Stromal cell of bone marrow (primary cell): ENCODE measurements at regions not wholly inside any gene's neighbourhood (a gene's known extent, or its start where the extent isn't known, plus 50 kb on each side); places are given as distances from the start of the nearest gene placed in this dataset.
"Not testable (repeated sequence)": the region's sequence is repeated elsewhere in the genome, so short reads cannot be mapped to it uniquely, and the experiment has no call there.

Source experiments
- DNase-seq: peaks from one replicate; pipeline ENCODE4 v3.0.0-alpha.2; 2012; ENCODE audit warnings: low read depth

GRCh38 chr5:82551192-82551591, 273.0 kb upstream of the RPS23 start:
- peak; percentile 38 for DNase-seq

- peak; percentile 39 for DNase-seq
Measured at GRCh38 chr5:82549263-82549662, 271.1 kb upstream of the RPS23 start.

GRCh38 chr5:82544004-82544403, 265.9 kb upstream of the RPS23 start:
- no peak for DNase-seq

- no peak for DNase-seq
Measured at GRCh38 chr5:82540301-82540700, 262.1 kb upstream of the RPS23 start.

- DNase-seq = no peak
Measured at GRCh38 chr5:82538339-82539034, 260.3 kb upstream of the RPS23 start.

GRCh38 chr5:82537687-82538306, 259.6 kb upstream of the RPS23 start:
- DNase-seq = no peak

- DNase-seq = no peak
Measured at GRCh38 chr5:82534986-82535385, 256.8 kb upstream of the RPS23 start.

- DNase-seq = not testable (repeated sequence)
Measured at GRCh38 chr5:82532075-82532474, 253.9 kb upstream of the RPS23 start.

GRCh38 chr5:82526540-82526939, 248.4 kb upstream of the RPS23 start:
- DNase-seq = no peak

- DNase-seq = no peak
Measured at GRCh38 chr5:82525626-82526025, 247.5 kb upstream of the RPS23 start.

GRCh38 chr5:82523633-82524032, 245.5 kb upstream of the RPS23 start:
- DNase-seq = no peak

GRCh38 chr5:82522897-82523296, 244.7 kb upstream of the RPS23 start:
- DNase-seq = no peak

GRCh38 chr5:82521431-82522051, 243.4 kb upstream of the RPS23 start:
- no peak for DNase-seq

- no peak for DNase-seq
Measured at GRCh38 chr5:82519558-82519957, 241.4 kb upstream of the RPS23 start.

- no peak for DNase-seq
Measured at GRCh38 chr5:82517544-82518075, 239.5 kb upstream of the RPS23 start.

- no peak for DNase-seq
Measured at GRCh38 chr5:82513738-82514137, 235.6 kb upstream of the RPS23 start.

GRCh38 chr5:82512025-82512424, 233.9 kb upstream of the RPS23 start:
- DNase-seq = no peak

- DNase-seq = no peak
Measured at GRCh38 chr5:82511134-82511533, 233.0 kb upstream of the RPS23 start.

GRCh38 chr5:82509762-82510161, 231.6 kb upstream of the RPS23 start:
- DNase-seq = no peak

- not testable (repeated sequence) for DNase-seq
Measured at GRCh38 chr5:82506390-82506789, 228.2 kb upstream of the RPS23 start.

- DNase-seq = no peak
Measured at GRCh38 chr5:82499725-82500244, 221.6 kb upstream of the RPS23 start.

- no peak for DNase-seq
Measured at GRCh38 chr5:82497242-82497641, 219.1 kb upstream of the RPS23 start.

GRCh38 chr5:82494942-82495341, 216.8 kb upstream of the RPS23 start:
- no peak for DNase-seq
